ENCODE measurements at regions not wholly inside any gene's neighbourhood (a gene's known extent, or its start where the extent isn't known, plus 50 kb on each side); places are given as distances from the start of the nearest gene placed in this dataset.
"Not testable (repeated sequence)": the region's sequence is repeated elsewhere in the genome, so short reads cannot be mapped to it uniquely, and the experiment has no call there.

- DNase-seq: no peak
Measured at GRCh38 chr6:12348530-12349511, 58.7 kb downstream of the EDN1 start.

GRCh38 chr6:12350644-12351170 lies 60.5 kb downstream of the EDN1 start:
- DNase-seq: no peak

- DNase-seq: no peak
Measured at GRCh38 chr6:12351672-12352071, 61.5 kb downstream of the EDN1 start.

- no peak for DNase-seq
Measured at GRCh38 chr6:12353731-12354130, 63.6 kb downstream of the EDN1 start.

GRCh38 chr6:12354499-12354898 lies 64.3 kb downstream of the EDN1 start:
- DNase-seq: no peak

- no peak for DNase-seq
Measured at GRCh38 chr6:12355354-12355753, 65.2 kb downstream of the EDN1 start.

- no peak for DNase-seq
Measured at GRCh38 chr6:12356431-12356830, 66.3 kb downstream of the EDN1 start.

- DNase-seq: no peak
Measured at GRCh38 chr6:12356983-12357972, 67.1 kb downstream of the EDN1 start.

- DNase-seq: no peak
Measured at GRCh38 chr6:12359036-12359435, 68.9 kb downstream of the EDN1 start.

- no peak for DNase-seq
Measured at GRCh38 chr6:12361042-12361765, 71.0 kb downstream of the EDN1 start.

GRCh38 chr6:12363277-12363650 lies 73.1 kb downstream of the EDN1 start:
- not testable (repeated sequence) for DNase-seq

GRCh38 chr6:12363651-12364381 lies 73.7 kb downstream of the EDN1 start:
- DNase-seq: no peak

GRCh38 chr6:12364621-12365020 lies 74.5 kb downstream of the EDN1 start:
- no peak for DNase-seq

GRCh38 chr6:12366731-12367130 lies 76.6 kb downstream of the EDN1 start:
- no peak for DNase-seq

- DNase-seq: no peak
Measured at GRCh38 chr6:12367412-12367811, 77.3 kb downstream of the EDN1 start.

GRCh38 chr6:12369355-12369754 lies 79.2 kb downstream of the EDN1 start:
- no peak for DNase-seq

GRCh38 chr6:12369781-12370262 lies 79.7 kb downstream of the EDN1 start:
- DNase-seq: no peak

GRCh38 chr6:12371151-12371550 lies 81.0 kb downstream of the EDN1 start:
- no peak for DNase-seq

GRCh38 chr6:12371641-12372146 lies 81.5 kb downstream of the EDN1 start:
- DNase-seq: no peak

GRCh38 chr6:12379181-12379580 lies 89.0 kb downstream of the EDN1 start:
- no peak for DNase-seq

- no peak for DNase-seq
Measured at GRCh38 chr6:12381587-12381986, 91.4 kb downstream of the EDN1 start.

Data from activated CD4-positive, CD25-positive, alpha-beta regulatory T cell (primary cell).